Endodermal cell (in vitro differentiated cells): ENCODE measurements at regions not wholly inside any gene's neighbourhood (a gene's known extent, or its start where the extent isn't known, plus 50 kb on each side); places are given as distances from the start of the nearest gene placed in this dataset.

Source experiments
- DNase-seq: peaks from one replicate; pipeline ENCODE4 v3.0.0-alpha.2; 2017
- H3K27ac ChIP-seq: 2 replicates; pipeline ENCODE4 v1.5.1; 2013; ENCODE audit warnings: mild to moderate bottlenecking, low read depth, low read length, moderate library complexity
- H3K27me3 ChIP-seq: 2 replicates; pipeline ENCODE4 v1.6.1; 2013; ENCODE audit warnings: mild to moderate bottlenecking, low read length, moderate library complexity; ENCODE audit not compliant: insufficient read depth, control insufficient read depth, poor library complexity, severe bottlenecking
- H3K36me3 ChIP-seq: 2 replicates; pipeline ENCODE4 v1.7.0; 2013; ENCODE audit warnings: mild to moderate bottlenecking, low read length, moderate library complexity; ENCODE audit not compliant: control insufficient read depth, insufficient read depth
- H3K4me1 ChIP-seq: one replicate; pipeline ENCODE4 v1.7.0; 2013; ENCODE audit warnings: low read length; ENCODE audit not compliant: control insufficient read depth, insufficient read depth
- H3K4me3 ChIP-seq: 2 replicates; pipeline ENCODE4 v1.5.1; 2013; ENCODE audit warnings: mild to moderate bottlenecking, low read length, moderate library complexity
- H3K9ac ChIP-seq: 2 replicates; pipeline ENCODE4 v1.6.1; 2013; ENCODE audit warnings: mild to moderate bottlenecking, low read length, moderate library complexity; ENCODE audit not compliant: poor library complexity, severe bottlenecking; ENCODE audit errors: extremely low read depth
- H3K9me3 ChIP-seq: 2 replicates; pipeline ENCODE4 v1.6.1; 2013; ENCODE audit warnings: mild to moderate bottlenecking, low read length, moderate library complexity; ENCODE audit not compliant: control insufficient read depth
- H3K27ac Mint-ChIP-seq: 2 replicates; pipeline ENCODE4 v1.8.0; 2020; ENCODE audit warnings: mixed read lengths
- H3K27me3 Mint-ChIP-seq: 2 replicates; pipeline ENCODE4 v1.8.0; 2021; ENCODE audit warnings: mild to moderate bottlenecking, mixed read lengths; ENCODE audit not compliant: insufficient read depth
- H3K36me3 Mint-ChIP-seq: 2 replicates; pipeline ENCODE4 v1.8.0; 2020; ENCODE audit warnings: low read depth, mixed read lengths
- H3K4me1 Mint-ChIP-seq: 2 replicates; pipeline ENCODE4 v1.8.0; 2020; ENCODE audit warnings: mixed read lengths
- H3K4me3 Mint-ChIP-seq: 2 replicates; pipeline ENCODE4 v1.8.0; 2020; ENCODE audit warnings: mild to moderate bottlenecking, moderate library complexity, mixed read lengths
- H3K9me3 Mint-ChIP-seq: 2 replicates; pipeline ENCODE4 v1.8.0; 2020; ENCODE audit warnings: mild to moderate bottlenecking, mixed read lengths
- WGBS, 2 experiments: methylation state at CpG; one replicate each; pipeline versions ENCODE4 v1.1.5 to v1.1.7; 2013; ENCODE audit warnings: missing lambda C conversion rate in 2 of 2, mixed read lengths in 1 of 2; ENCODE audit not compliant: insufficient coverage in 1 of 2, insufficient read length in 1 of 2; 5-methylcytosine and 5-hydroxymethylcytosine counted together
- TF ChIP-seq, protein P1 (sequence below): fragments of 200-600 bp; sonication (generic); conservative IDR thresholded peaks from 2 replicates; pipeline ENCODE4 v1.5.0; 2021; ENCODE audit warnings: antibody characterized with exemption, mild to moderate bottlenecking

DNA sequence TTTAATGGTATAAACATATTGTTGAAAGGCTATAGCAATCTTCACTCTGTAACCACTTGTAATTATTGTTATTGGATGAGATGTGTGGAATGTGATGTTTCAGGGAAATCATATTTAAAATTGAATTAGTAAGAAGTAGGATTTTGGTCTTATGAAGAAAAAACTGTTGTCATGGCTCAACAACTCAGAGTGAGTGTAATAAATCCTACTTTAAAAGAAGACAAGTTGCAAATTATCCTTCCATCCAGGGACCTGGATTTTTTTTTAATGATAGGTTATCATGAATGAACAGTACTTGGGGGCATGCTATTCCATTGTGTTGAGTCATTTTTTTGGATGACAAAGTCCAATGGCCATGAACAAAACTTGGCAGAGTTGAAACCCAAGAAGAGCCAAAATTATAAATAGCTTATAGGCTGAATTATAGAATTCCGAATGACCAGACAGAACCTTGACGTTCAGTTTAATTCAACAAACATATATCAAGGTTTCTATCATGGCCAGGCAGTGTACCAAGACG is 625.5 kb upstream of the ZNF717 start:
- Mint-ChIP-seq H3K36me3 (no peaks in the 10 kb centered on the region), H3K27ac (no peak overlapping the region), H3K9me3 (peaks cover 6% of the 10 kb centered on the region), H3K4me3 (no peak overlapping the region), H3K27me3 (no peaks in the 10 kb centered on the region), H3K4me1 (no peaks in the 10 kb centered on the region)
- H3K36me3 ChIP-seq: no peaks in the 10 kb centered on the region
- TF ChIP-seq, protein P1, sequence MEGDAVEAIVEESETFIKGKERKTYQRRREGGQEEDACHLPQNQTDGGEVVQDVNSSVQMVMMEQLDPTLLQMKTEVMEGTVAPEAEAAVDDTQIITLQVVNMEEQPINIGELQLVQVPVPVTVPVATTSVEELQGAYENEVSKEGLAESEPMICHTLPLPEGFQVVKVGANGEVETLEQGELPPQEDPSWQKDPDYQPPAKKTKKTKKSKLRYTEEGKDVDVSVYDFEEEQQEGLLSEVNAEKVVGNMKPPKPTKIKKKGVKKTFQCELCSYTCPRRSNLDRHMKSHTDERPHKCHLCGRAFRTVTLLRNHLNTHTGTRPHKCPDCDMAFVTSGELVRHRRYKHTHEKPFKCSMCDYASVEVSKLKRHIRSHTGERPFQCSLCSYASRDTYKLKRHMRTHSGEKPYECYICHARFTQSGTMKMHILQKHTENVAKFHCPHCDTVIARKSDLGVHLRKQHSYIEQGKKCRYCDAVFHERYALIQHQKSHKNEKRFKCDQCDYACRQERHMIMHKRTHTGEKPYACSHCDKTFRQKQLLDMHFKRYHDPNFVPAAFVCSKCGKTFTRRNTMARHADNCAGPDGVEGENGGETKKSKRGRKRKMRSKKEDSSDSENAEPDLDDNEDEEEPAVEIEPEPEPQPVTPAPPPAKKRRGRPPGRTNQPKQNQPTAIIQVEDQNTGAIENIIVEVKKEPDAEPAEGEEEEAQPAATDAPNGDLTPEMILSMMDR: no peak
- no peak overlapping the region for H3K9ac ChIP-seq
- H3K4me1 ChIP-seq: no peaks in the 10 kb centered on the region
- no peak overlapping the region for H3K4me3 ChIP-seq
- WGBS, 2 experiments: 90 to 100% methylated on average over 1 to 3 of the region's 3 CpGs
- no peak overlapping the region for H3K27ac ChIP-seq
- H3K27me3 ChIP-seq: no peaks in the 10 kb centered on the region
- DNase-seq: no peak
- no peaks in the 10 kb centered on the region for H3K9me3 ChIP-seq

DNA sequence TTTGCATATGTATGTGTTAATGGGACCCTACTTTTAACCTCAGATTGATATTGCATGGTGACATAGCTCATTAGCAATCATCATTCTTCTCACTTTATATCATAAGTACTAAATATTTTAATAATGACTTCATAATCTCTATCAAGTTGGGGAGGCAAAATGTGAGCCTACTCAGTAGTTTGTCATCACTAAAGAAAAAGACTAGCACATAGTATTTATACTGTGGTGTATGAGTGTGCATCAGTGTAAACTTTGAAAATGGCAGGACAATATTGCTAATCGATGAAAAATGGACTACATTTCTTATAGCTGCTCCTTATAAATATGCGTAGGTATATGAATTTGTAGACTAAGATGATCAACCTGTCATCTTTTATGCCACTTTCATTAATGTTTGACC is 624.5 kb upstream of the ROBO2 start:
- H3K9ac ChIP-seq: no peak overlapping the region
- H3K27me3 Mint-ChIP-seq: no peaks in the 10 kb centered on the region
- WGBS, 2 experiments: 89 to 100% methylated on average over 1 to 2 of the region's 2 CpGs
- no peak overlapping the region for H3K27ac ChIP-seq
- no peaks in the 10 kb centered on the region for H3K4me1 Mint-ChIP-seq
- H3K4me3 ChIP-seq: no peak overlapping the region
- no peaks in the 10 kb centered on the region for H3K36me3 Mint-ChIP-seq
- H3K27me3 ChIP-seq: no peaks in the 10 kb centered on the region
- no peaks in the 10 kb centered on the region for H3K36me3 ChIP-seq
- no peaks in the 10 kb centered on the region for H3K9me3 ChIP-seq
- no peak overlapping the region for H3K4me3 Mint-ChIP-seq
- DNase-seq: no peak
- no peak overlapping the region for H3K27ac Mint-ChIP-seq
- TF ChIP-seq, protein P1: no peak
- H3K4me1 ChIP-seq: no peaks in the 10 kb centered on the region
- H3K9me3 Mint-ChIP-seq: peaks cover 6% of the 10 kb centered on the region

DNA sequence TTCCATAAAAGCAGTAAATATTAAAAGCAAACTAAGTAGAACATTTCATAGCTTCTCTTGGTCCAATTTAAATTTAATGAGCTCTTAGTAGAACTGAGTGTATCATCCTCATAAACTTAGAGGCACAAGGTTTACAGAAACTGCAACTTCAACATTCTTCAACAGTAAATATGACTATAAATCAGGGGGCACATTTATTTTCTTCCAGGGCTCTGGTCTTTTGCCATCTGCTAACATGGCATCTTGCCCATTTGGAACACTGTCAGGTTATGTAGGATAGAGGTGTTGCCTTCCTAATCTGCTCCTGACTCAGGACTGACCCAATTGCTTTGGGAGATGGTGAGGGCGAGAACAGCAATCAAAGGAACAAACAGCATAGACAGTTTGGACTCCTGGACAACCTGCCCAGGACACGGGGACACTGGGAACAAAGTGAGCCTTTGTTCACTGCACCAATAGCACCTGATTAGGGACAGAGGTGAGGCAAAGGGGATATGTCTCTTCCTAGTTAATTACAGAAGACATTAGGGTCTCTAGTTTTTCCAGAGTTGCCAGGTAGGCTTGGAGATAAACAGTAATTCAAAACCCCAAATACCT is 610.2 kb upstream of the ROBO2 start:
- TF ChIP-seq, protein P1: no peak
- no peaks in the 10 kb centered on the region for H3K27me3 Mint-ChIP-seq
- H3K4me3 ChIP-seq: no peak overlapping the region
- no peaks in the 10 kb centered on the region for H3K4me1 Mint-ChIP-seq
- H3K27ac ChIP-seq: no peak overlapping the region
- H3K27ac Mint-ChIP-seq: peak overlapping the region; percentile 48
- no peaks in the 10 kb centered on the region for H3K9me3 ChIP-seq
- H3K4me3 Mint-ChIP-seq: no peak overlapping the region
- no peaks in the 10 kb centered on the region for H3K4me1 ChIP-seq
- H3K9ac ChIP-seq: no peak overlapping the region
- H3K9me3 Mint-ChIP-seq: no peaks in the 10 kb centered on the region
- DNase-seq: no peak
- no peaks in the 10 kb centered on the region for H3K27me3 ChIP-seq
- no peaks in the 10 kb centered on the region for H3K36me3 Mint-ChIP-seq
- no peaks in the 10 kb centered on the region for H3K36me3 ChIP-seq
- WGBS, 2 experiments: 88 to 95% methylated on average over 2 of the region's 2 CpGs
